ENCODE measurements at regions not wholly inside any gene's neighbourhood (a gene's known extent, or its start where the extent isn't known, plus 50 kb on each side); places are given as distances from the start of the nearest gene placed in this dataset.
"Not testable (repeated sequence)": the region's sequence is repeated elsewhere in the genome, so short reads cannot be mapped to it uniquely, and the experiment has no call there.

DNA sequence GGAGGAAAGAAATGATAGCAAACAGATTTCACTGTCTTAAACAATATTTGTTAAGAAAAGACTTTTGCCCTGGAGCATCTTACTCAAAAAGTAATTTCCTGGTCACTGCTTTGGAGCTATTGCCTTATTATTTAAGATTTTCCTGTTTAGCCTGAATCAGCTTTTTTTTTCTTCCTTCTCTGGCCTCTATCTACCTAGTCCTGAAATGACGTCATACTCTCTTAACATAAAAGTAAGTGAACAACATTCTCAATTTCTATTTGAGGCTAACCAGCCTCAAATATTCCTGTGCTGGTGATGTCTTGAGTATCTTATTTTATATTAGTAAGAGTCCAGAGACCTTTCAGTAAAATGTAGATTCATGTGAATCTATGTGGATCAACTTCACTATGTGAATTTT lies 221.9 kb upstream of the ALCAM start:
- no peak overlapping the region for H2AFZ ChIP-seq (ENCODE audit: low read depth, low read length)
- DNase-seq (no peak), ATAC-seq (ENCODE audit: insufficient read depth, low read depth) (no peak)

DNA sequence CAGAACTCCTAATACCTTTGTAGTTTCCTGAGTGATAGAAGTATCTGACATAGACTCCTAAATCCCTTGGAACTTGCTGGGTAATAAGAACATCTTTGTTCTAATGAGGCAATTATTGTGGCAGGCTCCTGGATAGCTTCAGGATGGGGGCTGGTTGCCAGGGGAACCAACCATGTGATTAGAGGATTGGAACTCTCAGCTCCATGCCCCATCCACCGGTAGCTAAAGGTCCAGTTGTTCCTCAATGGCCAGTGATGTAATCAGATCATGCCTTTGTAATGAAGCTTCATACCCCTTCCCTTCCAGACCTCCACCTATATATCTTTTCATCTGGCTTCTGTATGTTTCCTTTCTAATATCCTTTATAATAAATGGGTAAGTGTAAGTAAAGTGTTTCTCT lies 221.2 kb upstream of the ALCAM start:
- Histone ChIP-seq H3K4me2 (ENCODE audit: insufficient read depth, low read length) (no peak overlapping the region), H3K4me3 (ENCODE audit: low read depth in 1 of 2, low read length in 2 of 2) (no peak overlapping the region), H3K79me2 (ENCODE audit: insufficient read depth, low read length) (no peaks in the 10 kb centered on the region), H2AFZ (ENCODE audit: low read depth, low read length) (no peak overlapping the region), H3K9me3 (ENCODE audit: insufficient read depth, low read length, severe bottlenecking) (no peaks in the 10 kb centered on the region), H3K27ac (ENCODE audit: low read length) (no peak overlapping the region), H3K9ac (ENCODE audit: low read depth, low read length) (no peak overlapping the region), H3K36me3 (ENCODE audit: insufficient read depth, low read length) (no peaks in the 10 kb centered on the region), H3K4me1 (ENCODE audit: insufficient read depth, low read length) (no peaks in the 10 kb centered on the region), H4K20me1 (ENCODE audit: insufficient read depth, low read length) (no peaks in the 10 kb centered on the region), H3K27me3 (ENCODE audit: insufficient read depth, low read length, poor library complexity) (no peaks in the 10 kb centered on the region)
- no peak for DNase-seq
- TF ChIP-seq, protein P1, sequence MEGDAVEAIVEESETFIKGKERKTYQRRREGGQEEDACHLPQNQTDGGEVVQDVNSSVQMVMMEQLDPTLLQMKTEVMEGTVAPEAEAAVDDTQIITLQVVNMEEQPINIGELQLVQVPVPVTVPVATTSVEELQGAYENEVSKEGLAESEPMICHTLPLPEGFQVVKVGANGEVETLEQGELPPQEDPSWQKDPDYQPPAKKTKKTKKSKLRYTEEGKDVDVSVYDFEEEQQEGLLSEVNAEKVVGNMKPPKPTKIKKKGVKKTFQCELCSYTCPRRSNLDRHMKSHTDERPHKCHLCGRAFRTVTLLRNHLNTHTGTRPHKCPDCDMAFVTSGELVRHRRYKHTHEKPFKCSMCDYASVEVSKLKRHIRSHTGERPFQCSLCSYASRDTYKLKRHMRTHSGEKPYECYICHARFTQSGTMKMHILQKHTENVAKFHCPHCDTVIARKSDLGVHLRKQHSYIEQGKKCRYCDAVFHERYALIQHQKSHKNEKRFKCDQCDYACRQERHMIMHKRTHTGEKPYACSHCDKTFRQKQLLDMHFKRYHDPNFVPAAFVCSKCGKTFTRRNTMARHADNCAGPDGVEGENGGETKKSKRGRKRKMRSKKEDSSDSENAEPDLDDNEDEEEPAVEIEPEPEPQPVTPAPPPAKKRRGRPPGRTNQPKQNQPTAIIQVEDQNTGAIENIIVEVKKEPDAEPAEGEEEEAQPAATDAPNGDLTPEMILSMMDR (IDR thresholded peaks at IDR 0.05; ENCODE audit: borderline replicate concordance, extremely low read depth, low read length, poor library complexity, severe bottlenecking), result no peak
- no peak for TF ChIP-seq EZH2 (IDR thresholded peaks at IDR 0.05; ENCODE audit: borderline replicate concordance, low read depth, low read length, severe bottlenecking)
- no peak for ATAC-seq (ENCODE audit: insufficient read depth, low read depth)

More for the DNA sequence above, 221.9 kb upstream of the ALCAM start:
- Histone ChIP-seq H3K9me3 (ENCODE audit: insufficient read depth, low read length, severe bottlenecking) (no peaks in the 10 kb centered on the region), H4K20me1 (ENCODE audit: insufficient read depth, low read length) (no peaks in the 10 kb centered on the region), H3K4me3 (ENCODE audit: low read depth in 1 of 2, low read length in 2 of 2) (no peak overlapping the region), H3K79me2 (ENCODE audit: insufficient read depth, low read length) (no peaks in the 10 kb centered on the region), H3K9ac (ENCODE audit: low read depth, low read length) (no peak overlapping the region), H3K27me3 (ENCODE audit: insufficient read depth, low read length, poor library complexity) (no peaks in the 10 kb centered on the region), H3K4me2 (ENCODE audit: insufficient read depth, low read length) (no peak overlapping the region), H3K27ac (ENCODE audit: low read length) (no peak overlapping the region), H3K36me3 (ENCODE audit: insufficient read depth, low read length) (no peaks in the 10 kb centered on the region), H3K4me1 (ENCODE audit: insufficient read depth, low read length) (no peaks in the 10 kb centered on the region)
- TF ChIP-seq EZH2 (IDR thresholded peaks at IDR 0.05; ENCODE audit: borderline replicate concordance, low read depth, low read length, severe bottlenecking), result no peak
- TF ChIP-seq, protein P1 (IDR thresholded peaks at IDR 0.05; ENCODE audit: borderline replicate concordance, extremely low read depth, low read length, poor library complexity, severe bottlenecking), result no peak

DNA sequence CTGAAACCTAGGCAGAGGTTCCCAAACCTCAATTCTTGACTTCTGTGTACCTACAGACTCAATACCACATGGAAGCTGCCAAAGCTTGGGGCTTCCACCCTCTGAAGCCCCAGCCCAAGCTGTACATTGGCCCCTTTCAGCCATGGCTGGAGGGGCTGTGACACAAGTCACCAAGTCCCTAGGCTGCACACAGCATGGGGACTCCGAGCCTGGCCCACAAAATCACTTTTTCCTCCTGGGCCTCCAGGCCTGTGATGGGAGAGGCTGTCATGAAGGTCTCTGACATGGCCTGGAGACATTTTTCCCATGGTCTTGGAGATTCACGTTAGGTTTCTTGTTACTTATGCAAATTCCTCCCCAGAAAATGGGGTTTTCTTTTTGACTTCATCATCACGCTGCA lies 217.5 kb upstream of the ALCAM start:
- not testable (repeated sequence) for H3K27ac ChIP-seq (ENCODE audit: low read length); H3K79me2 ChIP-seq (ENCODE audit: insufficient read depth, low read length); H3K36me3 ChIP-seq (ENCODE audit: insufficient read depth, low read length); ATAC-seq (ENCODE audit: insufficient read depth, low read depth); H3K4me2 ChIP-seq (ENCODE audit: insufficient read depth, low read length); DNase-seq; H3K27me3 ChIP-seq (ENCODE audit: insufficient read depth, low read length, poor library complexity); H2AFZ ChIP-seq (ENCODE audit: low read depth, low read length); H3K4me1 ChIP-seq (ENCODE audit: insufficient read depth, low read length); H3K9ac ChIP-seq (ENCODE audit: low read depth, low read length); H3K9me3 ChIP-seq (ENCODE audit: insufficient read depth, low read length, severe bottlenecking); H4K20me1 ChIP-seq (ENCODE audit: insufficient read depth, low read length); H3K4me3 ChIP-seq (ENCODE audit: low read depth in 1 of 2, low read length in 2 of 2)

DNA sequence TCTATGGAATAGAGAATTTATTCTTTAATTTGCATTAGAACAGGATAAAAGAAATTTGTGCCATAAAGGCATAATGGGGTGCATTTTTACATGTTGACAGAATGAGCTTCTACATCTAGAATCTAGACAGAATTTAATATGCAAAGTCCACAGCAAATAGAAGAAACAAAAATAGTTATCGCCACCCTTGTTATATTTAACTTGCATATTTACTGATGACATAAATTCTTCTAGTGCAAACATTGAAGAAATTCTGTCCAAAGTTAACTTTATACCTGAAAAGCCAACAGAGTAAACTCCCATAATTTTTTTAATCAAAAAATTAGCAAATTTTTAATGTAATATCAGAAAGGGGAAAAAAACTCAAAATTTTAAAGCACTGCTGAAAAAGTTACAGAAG lies 213.7 kb upstream of the ALCAM start:
- DNase-seq (no peak), ATAC-seq (ENCODE audit: insufficient read depth, low read depth) (no peak)
- Histone ChIP-seq H3K36me3 (ENCODE audit: insufficient read depth, low read length) (no peaks in the 10 kb centered on the region), H4K20me1 (ENCODE audit: insufficient read depth, low read length) (no peaks in the 10 kb centered on the region), H3K27ac (ENCODE audit: low read length) (no peak overlapping the region), H3K27me3 (ENCODE audit: insufficient read depth, low read length, poor library complexity) (no peaks in the 10 kb centered on the region), H3K79me2 (ENCODE audit: insufficient read depth, low read length) (no peaks in the 10 kb centered on the region), H2AFZ (ENCODE audit: low read depth, low read length) (no peak overlapping the region), H3K4me1 (ENCODE audit: insufficient read depth, low read length) (no peaks in the 10 kb centered on the region), H3K4me2 (ENCODE audit: insufficient read depth, low read length) (no peak overlapping the region), H3K4me3 (ENCODE audit: low read depth in 1 of 2, low read length in 2 of 2) (no peak overlapping the region), H3K9me3 (ENCODE audit: insufficient read depth, low read length, severe bottlenecking) (no peaks in the 10 kb centered on the region), H3K9ac (ENCODE audit: low read depth, low read length) (no peak overlapping the region)
- TF ChIP-seq, protein P1 (IDR thresholded peaks at IDR 0.05; ENCODE audit: borderline replicate concordance, extremely low read depth, low read length, poor library complexity, severe bottlenecking), result no peak
- no peak for TF ChIP-seq EZH2 (IDR thresholded peaks at IDR 0.05; ENCODE audit: borderline replicate concordance, low read depth, low read length, severe bottlenecking)
